ENCODE measurements at regions not wholly inside any gene's neighbourhood (a gene's known extent, or its start where the extent isn't known, plus 50 kb on each side); places are given as distances from the start of the nearest gene placed in this dataset.

DNA sequence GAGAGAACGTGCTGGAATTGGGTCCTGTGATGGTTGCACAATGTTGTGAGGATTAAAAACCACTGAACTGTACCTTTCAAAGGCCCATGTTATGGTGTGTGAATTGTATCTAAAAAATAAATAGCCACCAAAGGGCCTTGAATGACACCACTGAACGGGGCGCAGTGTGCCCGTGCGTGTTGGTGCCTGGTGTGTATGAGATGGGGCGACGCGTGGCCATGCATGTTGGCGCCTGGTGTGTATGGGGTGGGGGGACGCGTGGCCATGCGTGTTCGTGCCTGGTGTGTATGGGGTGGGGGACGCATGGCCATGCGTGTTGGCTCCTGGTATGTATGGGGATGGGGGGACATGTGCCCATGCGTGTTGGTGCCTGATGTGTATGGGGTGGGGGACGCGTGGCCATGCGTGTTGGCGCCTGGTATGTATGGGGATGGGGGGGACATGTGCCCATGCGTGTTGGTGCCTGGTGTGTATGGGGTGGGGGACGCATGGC is 66.6 kb upstream of the HELT start:
- H3K27me3 ChIP-seq, result no peaks in the 10 kb centered on the region
- no peaks in the 10 kb centered on the region for H3K4me1 ChIP-seq
- no peak for TF ChIP-seq CTCF (IDR thresholded peaks at IDR 0.05)
- no peak for TF ChIP-seq POLR2A (IDR thresholded peaks at IDR 0.05)
- H3K36me3 ChIP-seq, result no peaks in the 10 kb centered on the region
- no peaks in the 10 kb centered on the region for H3K9me3 ChIP-seq
- DNase-seq, result no peak
- no peak overlapping the region for H3K4me3 ChIP-seq
- H3K27ac ChIP-seq, result no peak overlapping the region

DNA sequence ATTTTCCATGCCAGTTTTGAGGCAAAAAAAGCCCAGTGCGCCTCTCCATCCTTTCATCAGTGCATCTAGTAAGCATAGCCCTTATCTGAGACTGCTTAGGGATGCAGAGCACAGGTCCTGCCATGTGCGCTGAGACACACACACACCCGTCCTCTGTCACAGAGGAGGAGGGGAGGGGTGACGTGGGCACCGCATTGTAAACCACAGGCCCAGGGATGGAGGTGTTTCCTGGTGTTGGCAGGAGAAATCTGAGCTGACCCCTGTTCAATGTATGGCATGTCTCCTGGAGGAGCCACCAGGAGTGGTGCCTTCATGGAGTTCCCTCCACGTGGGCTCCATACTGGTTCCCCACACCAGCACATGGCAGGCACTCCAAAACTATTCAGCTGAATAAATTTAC is 65.8 kb upstream of the HELT start:
- H3K4me1 ChIP-seq, result no peaks in the 10 kb centered on the region
- no peaks in the 10 kb centered on the region for H3K36me3 ChIP-seq
- H3K27ac ChIP-seq, result no peak overlapping the region
- DNase-seq, result no peak
- TF ChIP-seq POLR2A (IDR thresholded peaks at IDR 0.05), result no peak
- no peak for TF ChIP-seq CTCF (IDR thresholded peaks at IDR 0.05)
- H3K27me3 ChIP-seq, result no peaks in the 10 kb centered on the region
- H3K9me3 ChIP-seq, result no peaks in the 10 kb centered on the region
- H3K4me3 ChIP-seq, result no peak overlapping the region

GRCh38 chr4:184953421-184953945 is 64.8 kb upstream of the HELT start:
- Histone ChIP-seq H3K27ac (no peak overlapping the region), H3K27me3 (no peaks in the 10 kb centered on the region), H3K9me3 (no peaks in the 10 kb centered on the region), H3K4me1 (no peaks in the 10 kb centered on the region), H3K36me3 (no peaks in the 10 kb centered on the region), H3K4me3 (no peak overlapping the region)
- DNase-seq, result no peak
- TF ChIP-seq CTCF (IDR thresholded peaks at IDR 0.05) (no peak), POLR2A (IDR thresholded peaks at IDR 0.05) (no peak)

DNA sequence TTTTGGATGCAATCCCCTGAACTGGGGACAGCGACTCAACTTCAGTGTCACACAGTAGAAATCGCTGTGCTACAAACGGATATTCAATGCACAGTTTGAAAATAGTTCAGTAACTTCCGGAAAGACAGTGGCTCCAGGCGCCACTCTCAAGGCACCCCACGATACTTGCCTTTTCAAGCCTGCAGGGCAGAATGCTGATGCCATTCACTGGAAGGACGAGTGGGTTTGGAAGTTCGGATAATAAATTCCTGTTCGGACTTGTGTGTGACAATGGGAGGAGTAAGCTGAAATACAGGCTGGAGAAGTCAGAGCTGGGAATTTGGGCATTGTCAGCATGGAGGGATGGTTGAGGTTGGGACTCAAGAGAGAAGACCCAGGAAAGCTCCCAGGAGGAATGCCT is 64.3 kb upstream of the HELT start:
- Histone ChIP-seq H3K4me3 (no peak overlapping the region), H3K27ac (no peak overlapping the region), H3K27me3 (no peaks in the 10 kb centered on the region), H3K9me3 (no peaks in the 10 kb centered on the region), H3K36me3 (no peaks in the 10 kb centered on the region), H3K4me1 (no peaks in the 10 kb centered on the region)
- no peak for DNase-seq
- no peak for TF ChIP-seq CTCF (IDR thresholded peaks at IDR 0.05)
- no peak for TF ChIP-seq POLR2A (IDR thresholded peaks at IDR 0.05)

DNA sequence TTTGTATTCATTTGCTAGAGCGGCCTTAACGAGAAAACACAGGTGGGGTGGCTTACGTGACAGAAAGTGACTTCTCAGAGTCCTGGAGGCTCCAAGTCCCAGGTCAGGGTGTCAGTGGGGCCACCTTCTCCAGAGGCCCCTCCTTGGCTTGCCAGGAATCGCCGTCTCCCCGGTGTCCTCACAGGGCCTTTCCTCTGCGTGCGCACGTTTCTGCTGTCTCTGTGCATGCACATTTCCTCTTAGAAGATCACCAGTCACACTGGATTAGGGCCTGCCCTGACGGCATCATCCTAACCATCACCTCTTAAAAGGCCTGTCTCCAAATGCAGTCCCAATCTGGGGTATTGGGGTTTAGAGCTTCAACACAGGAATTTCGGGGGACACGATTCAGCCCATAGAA is 63.8 kb upstream of the HELT start:
- H3K27me3 ChIP-seq, result no peaks in the 10 kb centered on the region
- TF ChIP-seq POLR2A (IDR thresholded peaks at IDR 0.05) (no peak), CTCF (IDR thresholded peaks at IDR 0.05) (no peak)
- H3K9me3 ChIP-seq, result no peaks in the 10 kb centered on the region
- H3K4me1 ChIP-seq, result no peaks in the 10 kb centered on the region
- no peak overlapping the region for H3K4me3 ChIP-seq
- H3K36me3 ChIP-seq, result no peaks in the 10 kb centered on the region
- DNase-seq, result no peak
- no peak overlapping the region for H3K27ac ChIP-seq

GRCh38 chr4:184955116-184955515 is 63.2 kb upstream of the HELT start:
- TF ChIP-seq CTCF (IDR thresholded peaks at IDR 0.05), result no peak
- TF ChIP-seq POLR2A (IDR thresholded peaks at IDR 0.05), result no peak

More at GRCh38 chr4:184955116-184955515, 63.2 kb upstream of the HELT start:
- Histone ChIP-seq H3K4me1 (no peaks in the 10 kb centered on the region), H3K27ac (no peak overlapping the region), H3K4me3 (no peak overlapping the region), H3K9me3 (no peaks in the 10 kb centered on the region), H3K36me3 (no peaks in the 10 kb centered on the region), H3K27me3 (no peaks in the 10 kb centered on the region)
- no peak for DNase-seq
